Esophagus muscularis mucosa (tissue), 4 donors: ENCODE measurements at regions not wholly inside any gene's neighbourhood (a gene's known extent, or its start where the extent isn't known, plus 50 kb on each side); places are given as distances from the start of the nearest gene placed in this dataset.

Source experiments
- CTCF ChIP-seq, 3 experiments: fragments of 200-600 bp in 2 of 3; fragments of 450-650 bp in 1 of 3; sonication (generic) in 2 of 3; IDR thresholded peaks; one replicate each; pipeline ENCODE4 v1.5.1; 2017 to 2019; ENCODE audit warnings: antibody characterized with exemption in 3 of 3, mild to moderate bottlenecking in 2 of 3, moderate library complexity in 1 of 3
- EP300 ChIP-seq: sonication (generic); formaldehyde crosslinking; IDR thresholded peaks from one replicate; pipeline ENCODE4 v1.6.1; 2017; ENCODE audit warnings: antibody characterized with exemption
- POLR2A ChIP-seq: fragments of 450-650 bp; IDR thresholded peaks from one replicate; pipeline ENCODE4 v1.6.1; 2017; ENCODE audit warnings: antibody characterized with exemption, moderate library complexity, mild to moderate bottlenecking, low read depth

DNA sequence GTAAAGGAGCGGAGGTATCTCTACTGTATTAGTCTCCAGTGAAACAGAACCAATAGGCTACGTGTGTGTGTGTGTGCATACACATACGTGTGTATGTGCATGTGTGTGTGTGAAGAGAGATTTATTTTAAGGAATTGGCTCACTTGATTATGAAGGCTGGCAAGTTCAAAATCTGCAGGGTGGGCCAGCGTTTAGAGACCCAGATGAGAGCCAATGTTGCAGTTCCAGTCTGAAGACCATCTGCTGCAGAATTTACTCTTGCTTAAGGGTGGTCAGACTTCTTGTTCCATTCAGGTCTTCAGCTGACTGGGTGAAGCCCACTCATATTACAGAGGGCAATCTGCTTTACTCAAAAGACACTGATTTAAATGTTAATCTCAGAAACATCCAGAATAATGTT lies 119.2 kb downstream of the FGF18 start:
- no peak for TF ChIP-seq POLR2A
- TF ChIP-seq CTCF (IDR thresholded peaks at IDR 0.05): no peak
- no peak for TF ChIP-seq EP300
